Kidney epithelial cell (primary cell): ENCODE measurements at regions not wholly inside any gene's neighbourhood (a gene's known extent, or its start where the extent isn't known, plus 50 kb on each side); places are given as distances from the start of the nearest gene placed in this dataset.

Experiments
- DNase-seq: peaks from one replicate; pipeline ENCODE4 v3.0.0-alpha.2; 2010; ENCODE audit warnings: low read depth
- H3K27me3 ChIP-seq: 2 replicates; pipeline ENCODE4 v1.6.0; 2011; ENCODE audit warnings: low read length; ENCODE audit not compliant: control insufficient read depth, insufficient read depth
- H3K36me3 ChIP-seq: 2 replicates; pipeline ENCODE4 v1.5.1; 2011; ENCODE audit warnings: low read length; ENCODE audit not compliant: control insufficient read depth, insufficient read depth
- H3K4me3 ChIP-seq: 2 replicates; pipeline ENCODE4 v1.5.1; 2011; ENCODE audit warnings: low read depth, mild to moderate bottlenecking, control low read depth, low read length
- CTCF ChIP-seq: IDR thresholded peaks from 2 replicates; pipeline ENCODE4 v1.5.1; 2011; ENCODE audit warnings: mild to moderate bottlenecking, moderate library complexity, low read length, control low read depth, inconsistent platforms; ENCODE audit not compliant: insufficient read depth, poor library complexity, severe bottlenecking

- Histone ChIP-seq H3K36me3 (no peaks in the 10 kb centered on the region), H3K4me3 (no peak overlapping the region), H3K27me3 (no peaks in the 10 kb centered on the region)
- peak; percentile 39 for TF ChIP-seq CTCF
- DNase-seq: no peak
These were observed 1089.1 kb downstream of the SLC6A15 start for GRCh38 chr12:83823386-83824045.

GRCh38 chr12:83821967-83822366 lies 1090.6 kb downstream of the SLC6A15 start:
- no peak for TF ChIP-seq CTCF

GRCh38 chr12:83818881-83819280 lies 1093.7 kb downstream of the SLC6A15 start:
- Histone ChIP-seq H3K4me3 (no peak overlapping the region), H3K36me3 (no peaks in the 10 kb centered on the region), H3K27me3 (no peaks in the 10 kb centered on the region)
- TF ChIP-seq CTCF: no peak
- no peak for DNase-seq

More at GRCh38 chr12:83821967-83822366, 1090.6 kb downstream of the SLC6A15 start:
- H3K36me3 ChIP-seq: no peaks in the 10 kb centered on the region
- H3K4me3 ChIP-seq: no peak overlapping the region
- no peaks in the 10 kb centered on the region for H3K27me3 ChIP-seq
- no peak for DNase-seq

GRCh38 chr12:83817730-83818129 lies 1094.9 kb downstream of the SLC6A15 start:
- TF ChIP-seq CTCF: no peak
- Histone ChIP-seq H3K4me3 (no peak overlapping the region), H3K36me3 (no peaks in the 10 kb centered on the region), H3K27me3 (no peaks in the 10 kb centered on the region)
- DNase-seq: no peak

GRCh38 chr12:83808591-83808990 lies 1104.0 kb downstream of the SLC6A15 start:
- Histone ChIP-seq H3K27me3 (no peaks in the 10 kb centered on the region), H3K4me3 (no peak overlapping the region), H3K36me3 (no peaks in the 10 kb centered on the region)
- DNase-seq: no peak
- TF ChIP-seq CTCF: no peak

- no peaks in the 10 kb centered on the region for H3K36me3 ChIP-seq
- H3K4me3 ChIP-seq: no peak overlapping the region
- no peak for DNase-seq
- H3K27me3 ChIP-seq: no peaks in the 10 kb centered on the region
- TF ChIP-seq CTCF: no peak
These were observed 1104.7 kb downstream of the SLC6A15 start for GRCh38 chr12:83807871-83808270.
